DMS 273 treated with DMSO at 0.1 percent for 48 hours (cell line): ENCODE measurements at regions not wholly inside any gene's neighbourhood (a gene's known extent, or its start where the extent isn't known, plus 50 kb on each side); places are given as distances from the start of the nearest gene placed in this dataset.

Experiments used
- DNase-seq: peaks from one replicate; lab custom pipeline; 2025; lab: John Stamatoyannopoulos, UW

- no peak for DNase-seq
Observed at GRCh38 chr7:81648716-81649115, 121.1 kb downstream of the HGF start.

GRCh38 chr7:81645435-81645834 lies 124.4 kb downstream of the HGF start:
- no peak for DNase-seq

- DNase-seq: no peak
Observed at GRCh38 chr7:81641873-81642272, 128.0 kb downstream of the HGF start.

GRCh38 chr7:81638198-81638597 lies 131.6 kb downstream of the HGF start:
- no peak for DNase-seq

- DNase-seq: no peak
Observed at GRCh38 chr7:81637534-81637933, 132.3 kb downstream of the HGF start.

GRCh38 chr7:81632418-81632817 lies 137.4 kb downstream of the HGF start:
- no peak for DNase-seq

- DNase-seq: no peak
Observed at GRCh38 chr7:81630600-81630999, 139.2 kb downstream of the HGF start.

- no peak for DNase-seq
Observed at GRCh38 chr7:81629702-81630101, 140.1 kb downstream of the HGF start.

GRCh38 chr7:81628951-81629350 lies 140.9 kb downstream of the HGF start:
- no peak for DNase-seq

- DNase-seq: no peak
Observed at GRCh38 chr7:81627536-81628287, 142.1 kb downstream of the HGF start.

GRCh38 chr7:81626008-81626407 lies 143.8 kb downstream of the HGF start:
- no peak for DNase-seq

- DNase-seq: no peak
Observed at GRCh38 chr7:81624650-81625631, 144.9 kb downstream of the HGF start.

GRCh38 chr7:81624021-81624592 lies 145.7 kb downstream of the HGF start:
- DNase-seq: no peak

GRCh38 chr7:81623251-81623855 lies 146.5 kb downstream of the HGF start:
- DNase-seq: no peak

GRCh38 chr7:81621893-81622292 lies 148.0 kb downstream of the HGF start:
- DNase-seq: no peak

GRCh38 chr7:81618396-81619014 lies 151.3 kb downstream of the HGF start:
- no peak for DNase-seq

- no peak for DNase-seq
Observed at GRCh38 chr7:81616951-81617350, 152.9 kb downstream of the HGF start.

GRCh38 chr7:81611805-81612204 lies 158.0 kb downstream of the HGF start:
- DNase-seq: no peak

- no peak for DNase-seq
Observed at GRCh38 chr7:81611040-81611439, 158.8 kb downstream of the HGF start.

- no peak for DNase-seq
Observed at GRCh38 chr7:81608748-81609382, 161.0 kb downstream of the HGF start.

GRCh38 chr7:81607987-81608386 lies 161.9 kb downstream of the HGF start:
- DNase-seq: no peak
